ENCODE measurements at regions not wholly inside any gene's neighbourhood (a gene's known extent, or its start where the extent isn't known, plus 50 kb on each side); places are given as distances from the start of the nearest gene placed in this dataset.
A peak's percentile ranks its signal among the peaks of the same experiment; 100 is the strongest.

DNA sequence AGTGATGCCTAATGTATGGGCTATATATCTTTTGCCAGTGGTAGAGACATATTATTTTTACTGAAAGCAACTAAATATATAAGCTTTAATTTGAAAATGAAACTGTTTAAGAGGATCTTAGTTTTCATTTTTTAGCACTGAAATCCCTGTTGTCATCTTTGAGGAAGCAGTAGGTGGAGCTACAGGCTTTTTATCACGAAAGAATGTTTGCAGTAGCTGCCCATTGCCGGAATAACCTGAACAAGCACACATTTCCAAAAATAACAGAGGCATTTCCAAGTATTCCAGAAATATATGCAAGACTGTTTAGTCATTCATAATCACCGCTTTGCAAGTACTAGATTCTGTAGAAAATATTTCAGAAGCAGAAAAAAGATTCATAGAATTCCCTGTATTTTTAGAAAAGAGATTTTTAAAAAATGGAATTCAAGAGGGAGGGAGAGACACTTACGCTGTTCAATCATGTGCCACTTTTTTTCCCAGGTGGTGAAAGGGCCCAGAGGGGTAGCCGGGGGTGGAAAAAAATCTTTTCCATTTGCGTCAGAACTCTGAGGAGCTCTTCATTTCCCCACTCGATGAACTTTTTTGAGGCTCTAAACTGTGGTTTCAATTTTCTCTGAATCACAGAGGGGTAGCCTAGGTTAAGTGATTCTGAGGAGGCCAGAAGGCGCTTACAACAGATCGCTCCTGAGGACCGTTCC is 142.5 kb upstream of the FERMT1 start:
- Histone ChIP-seq H3K4me1 (ENCODE audit: control insufficient read depth in 4 of 4, insufficient read depth in 4 of 4, low read length in 3 of 4) (peaks cover 0 to 10% (median 3%) of the 10 kb centered on the region in 4 donors), H3K27me3 (ENCODE audit: control insufficient read depth in 4 of 4, insufficient read depth in 4 of 4, low read length in 3 of 4) (peaks cover 0 to 6% (median 0%) of the 10 kb centered on the region in 4 donors), H3K27ac (ENCODE audit: low read depth in 1 of 2, low read length in 2 of 2) (no peak overlapping the region), H3K9me3 (ENCODE audit: control insufficient read depth in 4 of 4, low read length in 3 of 4) (no peaks in the 10 kb centered on the region), H3K36me3 (ENCODE audit: control insufficient read depth in 4 of 4, insufficient read depth in 3 of 4, low read depth in 1 of 4, low read length in 3 of 4) (no peaks in the 10 kb centered on the region), H3K9ac (ENCODE audit: low read depth in 1 of 2, low read length in 2 of 2) (no peak overlapping the region), H3K4me3 (ENCODE audit: low read depth in 1 of 3, low read length in 3 of 3) (no peak overlapping the region)
- TF ChIP-seq, protein P1, sequence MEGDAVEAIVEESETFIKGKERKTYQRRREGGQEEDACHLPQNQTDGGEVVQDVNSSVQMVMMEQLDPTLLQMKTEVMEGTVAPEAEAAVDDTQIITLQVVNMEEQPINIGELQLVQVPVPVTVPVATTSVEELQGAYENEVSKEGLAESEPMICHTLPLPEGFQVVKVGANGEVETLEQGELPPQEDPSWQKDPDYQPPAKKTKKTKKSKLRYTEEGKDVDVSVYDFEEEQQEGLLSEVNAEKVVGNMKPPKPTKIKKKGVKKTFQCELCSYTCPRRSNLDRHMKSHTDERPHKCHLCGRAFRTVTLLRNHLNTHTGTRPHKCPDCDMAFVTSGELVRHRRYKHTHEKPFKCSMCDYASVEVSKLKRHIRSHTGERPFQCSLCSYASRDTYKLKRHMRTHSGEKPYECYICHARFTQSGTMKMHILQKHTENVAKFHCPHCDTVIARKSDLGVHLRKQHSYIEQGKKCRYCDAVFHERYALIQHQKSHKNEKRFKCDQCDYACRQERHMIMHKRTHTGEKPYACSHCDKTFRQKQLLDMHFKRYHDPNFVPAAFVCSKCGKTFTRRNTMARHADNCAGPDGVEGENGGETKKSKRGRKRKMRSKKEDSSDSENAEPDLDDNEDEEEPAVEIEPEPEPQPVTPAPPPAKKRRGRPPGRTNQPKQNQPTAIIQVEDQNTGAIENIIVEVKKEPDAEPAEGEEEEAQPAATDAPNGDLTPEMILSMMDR (IDR thresholded peaks at IDR 0.05; ENCODE audit: low read depth, low read length, missing input control) = peak; percentile 32
- TF ChIP-seq RAD21 (IDR thresholded peaks at IDR 0.05) = peak; percentile 62 to 71
- no peak for TF ChIP-seq HNF4A (conservative IDR thresholded peaks at IDR 0.05)
- TF ChIP-seq, protein P2, sequence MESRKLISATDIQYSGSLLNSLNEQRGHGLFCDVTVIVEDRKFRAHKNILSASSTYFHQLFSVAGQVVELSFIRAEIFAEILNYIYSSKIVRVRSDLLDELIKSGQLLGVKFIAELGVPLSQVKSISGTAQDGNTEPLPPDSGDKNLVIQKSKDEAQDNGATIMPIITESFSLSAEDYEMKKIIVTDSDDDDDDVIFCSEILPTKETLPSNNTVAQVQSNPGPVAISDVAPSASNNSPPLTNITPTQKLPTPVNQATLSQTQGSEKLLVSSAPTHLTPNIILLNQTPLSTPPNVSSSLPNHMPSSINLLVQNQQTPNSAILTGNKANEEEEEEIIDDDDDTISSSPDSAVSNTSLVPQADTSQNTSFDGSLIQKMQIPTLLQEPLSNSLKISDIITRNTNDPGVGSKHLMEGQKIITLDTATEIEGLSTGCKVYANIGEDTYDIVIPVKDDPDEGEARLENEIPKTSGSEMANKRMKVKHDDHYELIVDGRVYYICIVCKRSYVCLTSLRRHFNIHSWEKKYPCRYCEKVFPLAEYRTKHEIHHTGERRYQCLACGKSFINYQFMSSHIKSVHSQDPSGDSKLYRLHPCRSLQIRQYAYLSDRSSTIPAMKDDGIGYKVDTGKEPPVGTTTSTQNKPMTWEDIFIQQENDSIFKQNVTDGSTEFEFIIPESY (IDR thresholded peaks at IDR 0.05) = no peak
- TF ChIP-seq FOXA2 (IDR thresholded peaks at IDR 0.05) = no peak
- no peak for TF ChIP-seq TAF1 (conservative IDR thresholded peaks at IDR 0.05)
- DNase-seq (ENCODE audit: low spot score) = no peak
- 51% methylated on average over 10 of the region's 10 CpGs for WGBS

DNA sequence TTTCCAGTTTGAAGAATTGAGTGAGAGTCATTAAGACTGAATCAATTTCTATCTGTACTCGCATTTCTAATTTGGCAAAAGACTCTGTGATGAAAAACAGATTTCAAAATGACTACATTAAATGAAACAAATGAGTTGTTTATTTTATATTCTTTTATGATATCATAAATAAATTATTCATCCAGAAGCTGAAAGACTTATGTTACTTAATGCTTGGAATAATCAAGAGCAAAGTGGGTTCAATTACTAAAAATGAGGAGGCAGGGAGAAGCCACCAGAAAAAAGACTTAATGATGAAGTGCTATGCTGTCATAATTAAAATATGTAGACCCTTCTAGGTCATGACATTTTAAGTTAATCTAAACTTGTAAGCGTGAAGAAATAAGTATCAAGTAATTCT is 130.6 kb upstream of the FERMT1 start:
- Histone ChIP-seq H3K27me3 (ENCODE audit: control insufficient read depth in 4 of 4, insufficient read depth in 4 of 4, low read length in 3 of 4) (peaks cover 0 to 7% (median 0%) of the 10 kb centered on the region in 4 donors), H3K4me3 (ENCODE audit: low read depth in 1 of 3, low read length in 3 of 3) (no peak overlapping the region), H3K36me3 (ENCODE audit: control insufficient read depth in 4 of 4, insufficient read depth in 3 of 4, low read depth in 1 of 4, low read length in 3 of 4) (no peaks in the 10 kb centered on the region), H3K4me1 (ENCODE audit: control insufficient read depth in 4 of 4, insufficient read depth in 4 of 4, low read length in 3 of 4) (no peaks in the 10 kb centered on the region), H3K9me3 (ENCODE audit: control insufficient read depth in 4 of 4, low read length in 3 of 4) (no peaks in the 10 kb centered on the region), H3K27ac (ENCODE audit: low read depth in 1 of 2, low read length in 2 of 2) (no peak overlapping the region), H3K9ac (ENCODE audit: low read depth in 1 of 2, low read length in 2 of 2) (no peak overlapping the region)
- WGBS = 75% methylated on average over 2 of the region's 2 CpGs
- no peak for TF ChIP-seq HNF4A (conservative IDR thresholded peaks at IDR 0.05)
- TF ChIP-seq HNF4G (IDR thresholded peaks at IDR 0.05) = no peak
- TF ChIP-seq RXRA (IDR thresholded peaks at IDR 0.05) = no peak
- TF ChIP-seq, protein P3, sequence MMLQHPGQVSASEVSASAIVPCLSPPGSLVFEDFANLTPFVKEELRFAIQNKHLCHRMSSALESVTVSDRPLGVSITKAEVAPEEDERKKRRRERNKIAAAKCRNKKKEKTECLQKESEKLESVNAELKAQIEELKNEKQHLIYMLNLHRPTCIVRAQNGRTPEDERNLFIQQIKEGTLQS (IDR thresholded peaks at IDR 0.05) = no peak
- TF ChIP-seq JUND (IDR thresholded peaks at IDR 0.05) = no peak
- TF ChIP-seq, protein P1 (IDR thresholded peaks at IDR 0.05; ENCODE audit: low read depth, low read length, missing input control) = no peak
- DNase-seq (ENCODE audit: low spot score) = no peak

DNA sequence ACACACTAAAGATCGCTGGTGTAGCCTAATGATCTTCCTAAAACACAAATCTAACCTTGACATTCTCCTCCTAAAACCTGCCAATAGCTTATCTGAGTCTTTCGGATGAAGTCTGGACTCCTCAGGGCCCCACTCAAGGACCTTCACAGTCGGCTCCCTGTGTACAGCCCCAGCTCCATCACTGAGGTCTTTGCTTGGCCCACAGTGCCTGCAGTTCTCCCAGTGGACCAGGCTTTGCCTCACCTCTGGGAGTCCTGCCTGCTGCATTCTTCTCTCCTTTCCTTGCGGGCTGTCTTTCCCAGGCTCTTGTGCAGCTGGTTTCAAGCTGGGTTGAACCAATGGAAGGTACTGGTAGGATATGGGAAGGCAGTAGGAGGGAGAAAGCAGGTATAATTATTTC is 122.6 kb upstream of the FERMT1 start:
- TF ChIP-seq YY1 (IDR thresholded peaks at IDR 0.05) = no peak
- no peak for TF ChIP-seq EGR1 (IDR thresholded peaks at IDR 0.05; ENCODE audit: low read depth in 2 of 2)
- TF ChIP-seq HNF4A (conservative IDR thresholded peaks at IDR 0.05) = no peak
- no peak overlapping the region for H3K27ac ChIP-seq (ENCODE audit: low read depth in 1 of 2, low read length in 2 of 2)

More for the DNA sequence above, 122.6 kb upstream of the FERMT1 start:
- Histone ChIP-seq H3K36me3 (ENCODE audit: control insufficient read depth in 4 of 4, insufficient read depth in 3 of 4, low read depth in 1 of 4, low read length in 3 of 4) (no peaks in the 10 kb centered on the region), H3K9ac (ENCODE audit: low read depth in 1 of 2, low read length in 2 of 2) (no peak overlapping the region), H3K27me3 (ENCODE audit: control insufficient read depth in 4 of 4, insufficient read depth in 4 of 4, low read length in 3 of 4) (peaks cover 0 to 1% (median 0%) of the 10 kb centered on the region in 4 donors), H3K9me3 (ENCODE audit: control insufficient read depth in 4 of 4, low read length in 3 of 4) (no peaks in the 10 kb centered on the region), H3K4me3 (ENCODE audit: low read depth in 1 of 3, low read length in 3 of 3) (no peak overlapping the region), H3K4me1 (ENCODE audit: control insufficient read depth in 4 of 4, insufficient read depth in 4 of 4, low read length in 3 of 4) (no peaks in the 10 kb centered on the region)
- WGBS = 68% methylated on average over 4 of the region's 4 CpGs
- no peak for DNase-seq (ENCODE audit: low spot score)
